SHP77 (cell line): ENCODE measurements at regions not wholly inside any gene's neighbourhood (a gene's known extent, or its start where the extent isn't known, plus 50 kb on each side); places are given as distances from the start of the nearest gene placed in this dataset.
"Not testable (repeated sequence)": the region's sequence is repeated elsewhere in the genome, so short reads cannot be mapped to it uniquely, and the experiment has no call there.

Experiments
- DNase-seq, 2 experiments: peaks; one replicate each; lab custom pipeline; 2025; lab: John Stamatoyannopoulos, UW

DNA sequence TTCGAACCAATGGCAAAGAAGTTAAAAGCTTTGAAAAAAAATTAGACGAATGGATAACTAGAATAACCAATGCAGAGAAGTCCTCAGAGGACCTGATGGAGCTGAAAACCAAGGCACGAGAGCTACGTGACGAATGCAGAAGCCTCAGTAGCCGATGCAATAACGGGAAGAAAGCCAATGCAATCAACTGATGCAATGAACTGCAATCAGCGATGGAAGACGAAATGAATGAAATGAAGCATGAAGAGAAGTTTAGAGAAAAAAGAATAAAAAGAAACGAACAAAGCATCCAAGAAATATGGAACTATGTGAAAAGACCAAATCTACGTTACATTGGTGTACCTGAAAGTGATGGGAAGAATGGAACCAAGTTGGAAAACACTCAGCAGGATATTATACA, 52.6 kb upstream of the MRPS30 start:
- not testable (repeated sequence) for DNase-seq

DNA sequence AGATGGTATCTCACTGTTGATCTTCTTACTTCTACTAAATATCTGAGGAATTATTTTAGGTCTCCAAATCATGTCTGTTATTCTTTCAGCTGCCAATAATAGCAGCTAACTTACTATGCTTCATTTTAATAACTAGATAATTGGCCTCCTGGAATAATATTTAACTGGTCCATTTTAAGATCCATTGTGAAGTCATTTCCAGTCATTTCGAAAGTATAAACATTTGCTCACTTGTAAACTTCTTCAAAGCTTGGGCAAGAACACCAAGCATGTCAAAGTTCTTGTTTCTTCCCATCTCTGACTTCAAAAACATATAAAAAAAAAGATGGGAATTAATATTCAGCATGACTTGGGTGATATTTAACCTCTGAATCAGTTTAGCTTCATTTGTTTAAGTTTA, 61.4 kb upstream of the MRPS30 start:
- no peak for DNase-seq

DNA sequence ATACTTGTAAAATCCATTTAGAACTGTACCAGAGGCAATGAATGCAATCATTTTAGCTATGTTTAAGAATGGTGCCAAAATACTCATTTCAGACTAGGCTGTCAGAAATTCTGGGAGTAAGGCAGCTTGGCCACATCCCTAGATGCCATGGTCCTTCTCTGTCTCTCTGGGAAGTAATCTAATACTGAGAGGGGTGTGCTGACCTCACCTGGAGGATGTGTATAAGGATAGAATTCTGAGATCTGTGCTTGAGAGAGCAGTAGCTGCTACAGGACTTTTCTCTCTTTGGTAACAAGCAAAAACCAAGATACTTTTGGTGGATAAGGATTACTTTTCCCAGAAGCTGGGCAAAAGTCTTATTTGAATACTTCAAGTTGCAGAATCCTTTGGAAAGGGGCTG, 68.1 kb upstream of the MRPS30 start:
- DNase-seq: no peak

DNA sequence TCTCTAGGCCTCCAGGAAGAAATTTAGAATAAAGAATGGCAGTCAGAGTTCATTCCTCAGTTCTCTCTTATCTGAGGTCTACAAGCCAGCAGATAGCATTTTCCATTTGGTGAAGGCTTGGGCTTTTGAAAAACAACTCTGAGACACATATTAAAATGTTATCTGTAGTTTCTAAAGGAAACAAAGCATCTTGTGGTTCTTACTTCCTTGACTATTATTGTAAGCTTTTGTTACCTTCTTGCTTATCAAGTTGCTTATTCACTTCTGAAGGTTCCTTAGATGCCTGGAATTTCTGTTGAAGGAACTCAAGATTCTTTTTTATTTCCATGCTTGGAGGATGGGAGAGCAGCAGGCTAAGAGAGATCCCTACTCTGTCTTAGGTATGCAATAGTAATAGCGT, 79.2 kb upstream of the MRPS30 start:
- DNase-seq: no peak

- no peak for DNase-seq
Observed at GRCh38 chr5:44727100-44727499, 81.6 kb upstream of the MRPS30 start.

GRCh38 chr5:44719856-44720255, 88.9 kb upstream of the MRPS30 start:
- no peak for DNase-seq

- no peak for DNase-seq
Observed at GRCh38 chr5:44714871-44715561, 93.7 kb upstream of the MRPS30 start.

GRCh38 chr5:44713446-44713845, 95.3 kb upstream of the MRPS30 start:
- no peak for DNase-seq

DNA sequence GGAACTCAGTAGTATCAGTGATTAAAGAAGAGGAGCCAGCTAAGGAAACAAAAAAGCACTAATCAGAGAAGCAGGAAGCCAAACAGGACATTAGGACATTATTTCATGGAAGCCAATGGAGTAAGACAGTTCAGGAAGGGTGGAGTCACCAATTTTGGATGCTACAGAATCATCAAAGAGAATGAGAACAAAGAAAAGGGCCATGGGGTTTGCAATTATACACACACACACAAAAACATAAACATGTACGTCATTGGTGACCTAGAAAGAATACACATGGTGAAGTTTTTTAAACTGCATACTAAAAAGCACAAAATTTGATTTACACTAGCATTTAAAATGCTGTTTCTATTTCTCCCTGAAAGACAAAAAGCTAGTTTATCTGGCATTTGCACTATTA, 96.8 kb upstream of the MRPS30 start:
- DNase-seq: no peak

DNA sequence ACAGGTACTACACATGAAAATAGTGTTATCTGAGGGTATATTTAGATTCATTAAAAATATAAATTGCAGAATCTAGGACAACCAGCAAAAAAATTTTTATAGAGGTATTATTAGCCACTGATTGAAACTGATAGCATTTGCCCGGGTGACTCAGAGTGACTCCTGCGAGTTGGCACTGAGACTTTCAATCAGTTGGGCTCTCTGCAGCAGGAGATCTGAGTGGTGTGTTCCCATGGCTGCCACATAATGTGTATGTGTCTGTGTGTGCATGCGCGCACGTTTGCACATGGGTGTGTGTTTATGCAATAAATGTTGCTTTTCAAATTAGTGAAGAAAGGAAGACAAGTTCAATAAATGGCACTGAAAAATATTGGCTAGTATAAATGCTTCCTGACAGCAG, 100.1 kb upstream of the MRPS30 start:
- DNase-seq: no peak

GRCh38 chr5:44707721-44708120, 101.0 kb upstream of the MRPS30 start:
- no peak for DNase-seq

GRCh38 chr5:44697025-44697424, 111.7 kb upstream of the MRPS30 start:
- no peak for DNase-seq

DNA sequence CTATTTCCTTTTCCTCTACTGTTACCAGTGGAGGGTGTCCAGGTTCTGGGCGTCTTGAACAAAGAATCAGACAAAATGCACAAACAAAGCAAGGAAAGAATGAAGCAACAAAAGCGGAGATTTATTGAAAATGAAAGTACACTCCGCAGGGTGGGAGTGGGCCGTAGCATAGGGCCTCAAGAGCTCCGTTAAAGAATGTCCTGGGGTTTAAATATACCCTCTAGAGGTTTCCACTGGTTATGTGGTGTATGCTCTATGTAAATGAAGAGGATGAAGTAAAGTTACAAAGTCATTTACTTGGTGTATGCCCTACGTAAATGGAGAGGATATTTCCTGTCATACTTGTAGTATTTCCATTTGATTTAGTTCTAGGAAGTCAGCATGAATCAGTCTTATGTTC, 113.5 kb upstream of the MRPS30 start:
- DNase-seq: no peak

GRCh38 chr5:44691802-44692201, 116.9 kb upstream of the MRPS30 start:
- DNase-seq: no peak

DNA sequence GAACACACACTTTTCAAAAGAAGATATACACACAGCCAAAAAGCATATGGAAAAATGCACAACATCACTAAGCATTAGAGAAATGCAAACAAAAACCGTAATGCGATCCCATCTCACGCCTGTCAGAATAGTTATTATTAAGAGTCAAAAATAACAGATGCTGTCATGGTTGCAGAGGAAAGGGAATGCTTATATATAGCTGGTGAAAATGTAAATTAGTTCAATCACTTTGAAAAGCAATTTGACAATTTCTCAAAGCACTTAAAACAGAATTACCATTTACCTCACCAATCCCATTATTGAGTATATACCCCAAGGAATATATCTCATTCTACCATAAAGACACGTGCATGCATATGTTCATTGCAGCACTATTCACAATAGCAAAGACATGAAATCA, 126.8 kb upstream of the MRPS30 start:
- DNase-seq: no peak

DNA sequence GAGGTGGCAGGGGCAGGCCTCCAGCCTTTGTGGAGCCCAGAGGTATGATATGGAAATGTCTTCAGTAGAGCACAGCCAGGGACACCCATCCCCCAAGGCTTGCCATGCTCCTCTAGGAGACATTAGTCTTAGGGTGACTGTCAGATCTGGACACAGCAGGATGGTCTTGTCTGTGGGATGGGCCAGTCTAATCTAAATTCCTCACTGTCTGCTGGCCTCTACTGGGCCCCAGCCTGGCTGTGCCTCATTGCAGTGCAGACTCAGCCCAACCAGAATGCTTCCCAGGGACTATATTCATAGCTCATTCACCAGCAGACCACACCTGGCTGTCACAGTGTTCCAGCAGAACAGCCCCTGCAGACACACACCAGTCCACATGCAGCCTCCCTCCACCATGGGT, 129.5 kb upstream of the MRPS30 start:
- no peak for DNase-seq

- no peak for DNase-seq
Observed at GRCh38 chr5:44675296-44675695, 133.5 kb upstream of the MRPS30 start.

DNA sequence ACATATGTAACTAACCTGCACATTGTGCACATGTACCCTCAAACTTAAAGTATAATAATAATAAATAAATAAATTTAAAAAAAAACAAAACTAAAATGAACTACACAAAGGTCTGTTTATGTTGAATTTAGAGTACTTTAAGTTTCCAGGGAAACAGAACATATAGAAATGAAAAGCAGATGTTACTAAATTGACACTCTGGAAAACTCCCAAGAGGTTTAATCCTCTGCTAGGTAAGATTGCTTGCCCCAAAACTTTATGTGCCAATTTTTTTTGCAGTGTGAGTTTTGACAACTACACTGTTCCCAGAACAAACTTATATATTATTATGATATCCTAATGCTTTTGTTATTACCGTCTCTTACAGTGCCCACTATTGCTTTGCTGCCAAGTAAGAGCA, 134.3 kb upstream of the MRPS30 start:
- DNase-seq: no peak

GRCh38 chr5:44668471-44668870, 140.3 kb upstream of the MRPS30 start:
- not testable (repeated sequence) for DNase-seq

GRCh38 chr5:44665101-44665701, 143.5 kb upstream of the MRPS30 start:
- no peak for DNase-seq

GRCh38 chr5:44664711-44665100, 144.0 kb upstream of the MRPS30 start:
- DNase-seq: no peak

- DNase-seq: peak; percentile 84 to 90
Observed at GRCh38 chr5:44663991-44664710, 144.6 kb upstream of the MRPS30 start.

- no peak for DNase-seq
Observed at GRCh38 chr5:44661851-44662250, 146.9 kb upstream of the MRPS30 start.
